ENCODE measurements at regions not wholly inside any gene's neighbourhood (a gene's known extent, or its start where the extent isn't known, plus 50 kb on each side); places are given as distances from the start of the nearest gene placed in this dataset.
"Not testable (repeated sequence)": the region's sequence is repeated elsewhere in the genome, so short reads cannot be mapped to it uniquely, and the experiment has no call there.

DNA sequence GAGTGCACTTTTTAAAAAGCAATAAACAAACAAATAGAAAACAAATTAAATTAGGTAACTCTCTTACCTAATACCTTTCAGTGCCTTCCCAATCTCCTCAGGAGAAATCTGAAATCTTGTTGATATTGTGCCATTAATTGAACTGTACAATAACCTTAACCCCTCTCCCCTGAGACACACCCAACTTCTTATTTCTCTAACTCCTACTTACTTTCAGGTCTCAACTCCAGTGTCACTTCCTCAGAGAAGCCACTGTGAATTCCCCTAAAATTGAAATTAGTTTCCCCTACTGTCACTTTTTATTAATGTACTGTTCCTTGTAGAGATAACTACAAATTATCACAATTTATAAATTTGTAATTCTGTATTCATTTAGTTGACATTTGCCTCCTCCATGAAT is 295.3 kb upstream of the TNC start:
- no peak overlapping the region for H3K4me3 ChIP-seq (ENCODE audit: low read depth, low read length)
- ChIA-PET POLR2A (no interaction called here), CTCF (no interaction called here)
- TF ChIP-seq, protein P1, sequence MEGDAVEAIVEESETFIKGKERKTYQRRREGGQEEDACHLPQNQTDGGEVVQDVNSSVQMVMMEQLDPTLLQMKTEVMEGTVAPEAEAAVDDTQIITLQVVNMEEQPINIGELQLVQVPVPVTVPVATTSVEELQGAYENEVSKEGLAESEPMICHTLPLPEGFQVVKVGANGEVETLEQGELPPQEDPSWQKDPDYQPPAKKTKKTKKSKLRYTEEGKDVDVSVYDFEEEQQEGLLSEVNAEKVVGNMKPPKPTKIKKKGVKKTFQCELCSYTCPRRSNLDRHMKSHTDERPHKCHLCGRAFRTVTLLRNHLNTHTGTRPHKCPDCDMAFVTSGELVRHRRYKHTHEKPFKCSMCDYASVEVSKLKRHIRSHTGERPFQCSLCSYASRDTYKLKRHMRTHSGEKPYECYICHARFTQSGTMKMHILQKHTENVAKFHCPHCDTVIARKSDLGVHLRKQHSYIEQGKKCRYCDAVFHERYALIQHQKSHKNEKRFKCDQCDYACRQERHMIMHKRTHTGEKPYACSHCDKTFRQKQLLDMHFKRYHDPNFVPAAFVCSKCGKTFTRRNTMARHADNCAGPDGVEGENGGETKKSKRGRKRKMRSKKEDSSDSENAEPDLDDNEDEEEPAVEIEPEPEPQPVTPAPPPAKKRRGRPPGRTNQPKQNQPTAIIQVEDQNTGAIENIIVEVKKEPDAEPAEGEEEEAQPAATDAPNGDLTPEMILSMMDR (IDR thresholded peaks at IDR 0.05; ENCODE audit: insufficient read depth, low read length, missing control alignments): no peak
- no peak for DNase-seq (ENCODE audit: low read depth, low spot score)

DNA sequence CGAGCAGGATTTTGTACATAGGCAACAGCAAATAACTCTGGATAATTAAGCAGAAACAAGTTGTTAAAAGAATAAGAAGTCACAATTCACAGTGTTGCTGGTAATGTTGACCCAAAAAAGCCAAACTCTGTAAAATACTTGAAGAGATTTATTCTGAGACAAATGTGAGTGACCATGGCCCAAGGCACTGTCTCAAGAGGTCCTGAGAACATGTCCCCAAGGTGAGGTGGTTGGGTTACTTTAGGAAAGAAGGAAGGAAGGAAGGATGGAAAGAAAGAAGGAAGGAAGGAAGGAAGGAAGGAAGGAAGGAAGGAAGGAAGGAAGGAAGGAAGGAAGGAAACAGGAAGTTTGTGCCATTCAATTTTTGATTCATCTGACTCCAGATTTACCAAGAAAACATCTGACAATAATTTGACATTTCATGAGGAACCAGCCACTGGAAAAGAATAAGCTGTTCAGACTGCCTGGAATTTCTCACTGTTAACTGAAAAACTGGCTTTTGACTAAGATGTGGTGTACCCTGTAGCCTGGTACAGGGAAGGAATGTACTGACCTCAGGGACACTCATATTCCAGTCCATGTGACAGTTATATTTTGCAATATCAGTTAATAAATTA is 295.9 kb upstream of the TNC start:
- CTCF ChIA-PET: interaction anchor here (0.6 kb wide), 1 partner anchor 20 kb away, joined by 3 read pairs; no protein-coding TSS in a partner anchor
- H3K4me3 ChIP-seq (ENCODE audit: low read depth, low read length): no peak overlapping the region
- TF ChIP-seq, protein P1 (IDR thresholded peaks at IDR 0.05; ENCODE audit: insufficient read depth, low read length, missing control alignments): no peak
- no peak for DNase-seq (ENCODE audit: low read depth, low spot score)
- POLR2A ChIA-PET: no interaction called here

DNA sequence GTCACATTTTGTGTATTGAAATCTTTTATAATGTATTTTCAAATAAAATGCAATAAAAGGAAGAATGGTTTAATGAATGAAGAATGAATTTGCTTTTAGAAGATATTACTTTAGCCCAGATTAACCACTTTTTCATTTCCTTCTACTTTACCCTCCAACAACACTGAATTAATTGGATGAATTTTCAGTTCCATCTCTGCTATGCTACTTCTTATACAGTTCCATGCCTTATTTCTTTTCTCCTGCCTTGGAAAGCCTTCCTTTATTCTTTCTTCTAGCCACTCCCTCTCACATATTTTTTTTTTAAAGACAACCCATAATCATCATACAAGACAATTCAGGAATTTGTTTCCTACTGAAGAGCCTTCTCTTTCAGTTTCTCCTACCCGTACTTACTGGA is 296.6 kb upstream of the TNC start:
- DNase-seq (ENCODE audit: low read depth, low spot score): no peak
- POLR2A ChIA-PET: no interaction called here
- CTCF ChIA-PET: interaction anchor here (0.6 kb wide), 1 partner anchor 21 kb away, joined by 3 read pairs; no protein-coding TSS in a partner anchor

DNA sequence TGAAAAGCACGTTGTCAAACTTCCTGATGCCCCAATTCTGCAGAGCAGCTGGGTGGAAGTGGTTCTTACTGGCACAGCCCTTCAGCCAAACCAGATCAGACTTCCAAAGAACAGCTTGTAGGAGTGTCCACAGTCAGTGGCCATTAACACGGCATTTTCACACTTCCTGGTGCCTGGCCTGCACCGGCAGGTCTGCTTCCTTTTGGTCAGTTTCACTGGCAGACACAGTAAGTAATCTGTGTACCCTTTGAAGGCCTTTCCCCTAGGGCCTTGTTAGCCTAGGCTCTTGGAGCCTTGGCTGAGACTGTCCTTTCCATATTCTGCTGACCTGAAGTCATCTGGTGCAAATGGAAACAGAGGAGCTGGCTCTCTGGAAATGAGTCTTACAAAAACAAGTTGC is 297.5 kb upstream of the TNC start:
- TF ChIP-seq, protein P1 (IDR thresholded peaks at IDR 0.05; ENCODE audit: insufficient read depth, low read length, missing control alignments): no peak
- no peak for DNase-seq (ENCODE audit: low read depth, low spot score)
- CTCF ChIA-PET: no interaction called here
- no peak overlapping the region for H3K4me3 ChIP-seq (ENCODE audit: low read depth, low read length)
- POLR2A ChIA-PET: interaction anchor here (0.7 kb wide), 1 partner anchor 184 kb away, joined by 3 read pairs; no protein-coding TSS in a partner anchor

More for the DNA sequence above, 296.6 kb upstream of the TNC start:
- no peak overlapping the region for H3K4me3 ChIP-seq (ENCODE audit: low read depth, low read length)
- TF ChIP-seq, protein P1 (IDR thresholded peaks at IDR 0.05; ENCODE audit: insufficient read depth, low read length, missing control alignments): no peak

DNA sequence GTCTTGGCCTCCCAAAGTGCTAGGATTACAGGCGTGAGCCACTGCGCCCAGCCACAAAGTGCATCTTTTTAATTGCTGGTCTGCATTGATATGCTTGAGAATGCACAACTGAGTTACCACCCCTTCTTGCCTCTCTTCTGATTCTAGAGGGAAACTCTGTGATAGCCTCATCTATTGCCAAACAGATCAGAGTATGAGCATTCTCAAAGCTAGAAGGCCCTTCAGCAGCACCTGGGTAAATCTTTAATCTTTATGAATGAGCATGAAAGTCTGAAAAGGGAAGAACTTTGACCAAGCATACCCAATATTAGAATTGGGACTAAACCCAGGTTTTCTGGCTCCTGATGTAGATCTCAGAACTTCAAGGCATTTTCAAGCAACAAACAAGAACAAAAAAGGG is 298.3 kb upstream of the TNC start:
- ChIA-PET POLR2A (no interaction called here), CTCF (no interaction called here)
- no peak for DNase-seq (ENCODE audit: low read depth, low spot score)
- TF ChIP-seq, protein P1 (IDR thresholded peaks at IDR 0.05; ENCODE audit: insufficient read depth, low read length, missing control alignments): no peak
- no peak overlapping the region for H3K4me3 ChIP-seq (ENCODE audit: low read depth, low read length)

DNA sequence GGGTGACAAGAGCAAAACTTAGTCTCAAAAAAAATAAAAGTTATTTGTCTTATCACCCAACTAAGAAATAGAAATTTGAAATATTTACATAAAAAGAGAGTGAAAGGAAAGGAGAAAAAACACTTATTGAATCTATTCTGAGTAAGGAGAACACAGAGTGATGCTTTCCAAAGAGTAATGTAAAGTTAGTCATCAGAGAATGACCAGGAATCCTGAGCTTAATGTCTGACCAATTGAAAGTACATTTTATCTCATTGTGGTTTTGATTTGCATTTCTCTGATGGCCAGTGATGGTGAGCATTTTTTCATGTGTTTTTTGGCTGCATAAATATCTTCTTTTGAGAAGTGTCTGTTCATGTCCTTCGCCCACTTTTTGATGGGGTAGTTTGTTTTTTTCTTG is 300.2 kb upstream of the TNC start:
- H3K4me3 ChIP-seq (ENCODE audit: low read depth, low read length); POLR2A ChIA-PET: not testable (repeated sequence)
- peak; percentile 51 for DNase-seq (ENCODE audit: low read depth, low spot score)
- CTCF ChIA-PET: interaction anchor here (1.0 kb wide), 1 partner anchor 30 kb away, joined by 3 read pairs; no protein-coding TSS in a partner anchor

DNA sequence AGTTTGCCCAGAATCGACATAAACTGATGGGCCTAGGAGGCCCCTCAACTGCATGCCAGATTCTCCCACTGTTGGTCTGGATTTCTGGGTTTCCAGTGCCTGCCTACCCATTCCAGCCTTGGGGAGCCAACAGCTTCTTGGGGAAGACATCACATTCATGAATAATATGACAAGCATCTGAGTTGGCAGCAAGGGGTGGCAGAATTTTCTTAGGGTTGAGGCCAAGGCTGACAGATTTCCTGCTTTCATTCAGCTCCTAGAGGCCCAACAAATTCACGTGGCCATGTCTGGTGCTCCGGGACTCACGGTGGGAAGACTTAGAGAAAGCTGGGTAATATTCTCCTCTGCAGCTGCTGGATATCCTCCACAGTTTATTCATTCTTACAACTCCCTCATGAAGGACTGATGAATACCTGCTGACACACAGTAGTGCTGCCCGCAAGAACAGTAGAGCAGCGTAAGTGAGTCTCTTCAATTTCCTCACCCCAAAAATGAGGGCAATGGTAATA is 305.0 kb upstream of the TNC start:
- ChIA-PET POLR2A (no interaction called here), CTCF (interaction anchor here (1.0 kb wide), 1 partner anchor 10 kb away, joined by 3 read pairs; no protein-coding TSS in a partner anchor)
- H3K4me3 ChIP-seq (ENCODE audit: low read depth, low read length): no peak overlapping the region
- TF ChIP-seq, protein P1 (IDR thresholded peaks at IDR 0.05; ENCODE audit: insufficient read depth, low read length, missing control alignments): no peak
- DNase-seq (ENCODE audit: low read depth, low spot score): no peak
